WTC11 (cell line): ENCODE measurements at regions not wholly inside any gene's neighbourhood (a gene's known extent, or its start where the extent isn't known, plus 50 kb on each side); places are given as distances from the start of the nearest gene placed in this dataset.

Source experiments
- ATAC-seq: fragments of 200-7000 bp; cut with Tn5 transposase; 2 replicates; pipeline ENCODE4 v1.10.0; 2021; ENCODE audit warnings: mild to moderate bottlenecking, moderate library complexity
- CTCF ChIA-PET: fragments of 300-600 bp; sonication (Branson Sonifier 250); formaldehyde crosslinking; loops from one replicate; lab custom pipeline; 2021; ENCODE audit warnings: antibody characterized with exemption; lab: Charles Lee
- POLR2A ChIA-PET: fragments of 350-600 bp; sonication (Branson Sonifier 250); formaldehyde crosslinking; loops from one replicate; lab custom pipeline; 2021; ENCODE audit warnings: antibody characterized with exemption; lab: Charles Lee
- DNase-seq: peaks from one replicate; pipeline ENCODE4 v3.0.0; 2021; ENCODE audit warnings: low spot score
- H3K27ac Mint-ChIP-seq: 2 replicates; pipeline ENCODE4 v1.8.0; 2021; ENCODE audit warnings: mixed read lengths
- H3K27me3 Mint-ChIP-seq: 2 replicates; pipeline ENCODE4 v1.8.0; 2021; ENCODE audit warnings: low read depth, mild to moderate bottlenecking, moderate library complexity, mixed read lengths
- H3K36me3 Mint-ChIP-seq: 2 replicates; pipeline ENCODE4 v1.8.0; 2021; ENCODE audit warnings: mixed read lengths
- H3K4me1 Mint-ChIP-seq: 2 replicates; pipeline ENCODE4 v1.8.0; 2022; ENCODE audit warnings: mixed read lengths
- H3K4me3 Mint-ChIP-seq: 2 replicates; pipeline ENCODE4 v1.8.0; 2021; ENCODE audit warnings: mild to moderate bottlenecking, moderate library complexity, mixed read lengths
- H3K9me3 Mint-ChIP-seq: 2 replicates; pipeline ENCODE4 v1.8.0; 2021; ENCODE audit warnings: mixed read lengths
- CBFB ChIP-seq: sonication (generic); formaldehyde crosslinking; IDR thresholded peaks from 2 replicates; pipeline ENCODE4 v1.8.1; 2022; ENCODE audit warnings: mild to moderate bottlenecking, low read depth, missing genetic modification reagents
- ETV6 ChIP-seq: sonication (generic); formaldehyde crosslinking; IDR thresholded peaks from 2 replicates; pipeline ENCODE4 v1.8.1; 2022; ENCODE audit warnings: mild to moderate bottlenecking, missing genetic modification reagents
- JAZF1 ChIP-seq: fragments of 250-450 bp; sonication (Bioruptor Pico); IDR thresholded peaks from 2 replicates; pipeline ENCODE4 v1.9.0; 2021; ENCODE audit warnings: moderate library complexity, mild to moderate bottlenecking, inconsistent platforms
- NFE2L1 ChIP-seq: sonication (generic); formaldehyde crosslinking; IDR thresholded peaks from 2 replicates; pipeline ENCODE4 v1.8.1; 2023; ENCODE audit warnings: missing genetic modification reagents
- PRRX2 ChIP-seq: fragments of 250-450 bp; sonication (Bioruptor Pico); IDR thresholded peaks from 2 replicates; pipeline ENCODE4 v1.8.0; 2021; ENCODE audit warnings: mild to moderate bottlenecking
- ZNF219 ChIP-seq: sonication (generic); formaldehyde crosslinking; IDR thresholded peaks from 2 replicates; pipeline ENCODE4 v1.8.0; 2023; ENCODE audit warnings: missing genetic modification reagents, mild to moderate bottlenecking, borderline replicate concordance
- TF ChIP-seq, protein P1 (sequence below): sonication (generic); formaldehyde crosslinking; IDR thresholded peaks from 2 replicates; pipeline ENCODE4 v1.8.1; 2023; ENCODE audit warnings: mild to moderate bottlenecking, missing genetic modification reagents
- TF ChIP-seq, protein P2 (sequence below): sonication (generic); formaldehyde crosslinking; IDR thresholded peaks from 2 replicates; pipeline ENCODE4 v1.8.0; 2022; ENCODE audit warnings: mild to moderate bottlenecking, missing genetic modification reagents
- TF ChIP-seq, protein P3 (sequence below): sonication (generic); formaldehyde crosslinking; IDR thresholded peaks from 2 replicates; pipeline ENCODE4 v1.8.1; 2022; ENCODE audit warnings: mild to moderate bottlenecking, moderate library complexity, missing genetic modification reagents
- TF ChIP-seq, protein P4 (sequence below): sonication (generic); formaldehyde crosslinking; IDR thresholded peaks from 2 replicates; pipeline ENCODE4 v1.8.0; 2023; ENCODE audit warnings: missing genetic modification reagents, mild to moderate bottlenecking, borderline replicate concordance
- TF ChIP-seq, protein P5 (sequence below): sonication (generic); formaldehyde crosslinking; IDR thresholded peaks from 2 replicates; pipeline ENCODE4 v1.8.1; 2022; ENCODE audit warnings: low read depth, mild to moderate bottlenecking, moderate library complexity, missing genetic modification reagents, borderline replicate concordance
- TF ChIP-seq, protein P6 (sequence below): sonication (generic); formaldehyde crosslinking; IDR thresholded peaks from 2 replicates; pipeline ENCODE4 v1.8.1; 2022; ENCODE audit warnings: mild to moderate bottlenecking, missing genetic modification reagents, moderate library complexity, borderline replicate concordance
- TF ChIP-seq, protein P7 (sequence below): fragments of 250-450 bp; sonication (Bioruptor Pico); IDR thresholded peaks from 2 replicates; pipeline ENCODE4 v1.9.0; 2021; ENCODE audit warnings: mild to moderate bottlenecking, borderline replicate concordance
- TF ChIP-seq, protein P8 (sequence below): fragments of 250-450 bp; sonication (Bioruptor Pico); IDR thresholded peaks from 2 replicates; pipeline ENCODE4 v1.9.0; 2021; ENCODE audit warnings: mild to moderate bottlenecking

DNA sequence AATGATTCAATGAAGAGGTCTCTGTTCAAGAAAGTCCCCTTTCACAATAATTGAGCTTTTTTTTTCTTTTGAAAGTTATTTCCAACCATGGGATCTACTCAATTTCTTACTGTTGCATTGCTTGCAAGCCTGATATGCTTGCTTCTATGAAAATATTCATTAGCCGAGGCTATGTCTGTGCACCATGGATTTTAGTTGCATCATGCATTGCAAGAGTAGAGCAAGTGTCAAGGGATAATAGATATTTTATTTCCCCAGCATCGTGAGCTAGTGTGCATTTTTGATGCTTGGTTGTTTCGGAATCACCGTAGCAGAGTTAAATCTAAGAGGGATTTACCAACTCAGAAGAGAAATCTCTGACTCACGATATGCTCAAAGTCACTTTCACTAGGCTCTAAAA, 222.0 kb downstream of the SH2D4B start (continued):
- no peak for TF ChIP-seq JAZF1 (CRISPR knock-in tag)
- TF ChIP-seq CBFB (CRISPR knock-in tag), result no peak
- TF ChIP-seq, protein P1, sequence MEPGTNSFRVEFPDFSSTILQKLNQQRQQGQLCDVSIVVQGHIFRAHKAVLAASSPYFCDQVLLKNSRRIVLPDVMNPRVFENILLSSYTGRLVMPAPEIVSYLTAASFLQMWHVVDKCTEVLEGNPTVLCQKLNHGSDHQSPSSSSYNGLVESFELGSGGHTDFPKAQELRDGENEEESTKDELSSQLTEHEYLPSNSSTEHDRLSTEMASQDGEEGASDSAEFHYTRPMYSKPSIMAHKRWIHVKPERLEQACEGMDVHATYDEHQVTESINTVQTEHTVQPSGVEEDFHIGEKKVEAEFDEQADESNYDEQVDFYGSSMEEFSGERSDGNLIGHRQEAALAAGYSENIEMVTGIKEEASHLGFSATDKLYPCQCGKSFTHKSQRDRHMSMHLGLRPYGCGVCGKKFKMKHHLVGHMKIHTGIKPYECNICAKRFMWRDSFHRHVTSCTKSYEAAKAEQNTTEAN (CRISPR knock-in tag), result no peak
- TF ChIP-seq, protein P2, sequence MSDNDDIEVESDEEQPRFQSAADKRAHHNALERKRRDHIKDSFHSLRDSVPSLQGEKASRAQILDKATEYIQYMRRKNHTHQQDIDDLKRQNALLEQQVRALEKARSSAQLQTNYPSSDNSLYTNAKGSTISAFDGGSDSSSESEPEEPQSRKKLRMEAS (CRISPR knock-in tag), result no peak
- TF ChIP-seq, protein P3, sequence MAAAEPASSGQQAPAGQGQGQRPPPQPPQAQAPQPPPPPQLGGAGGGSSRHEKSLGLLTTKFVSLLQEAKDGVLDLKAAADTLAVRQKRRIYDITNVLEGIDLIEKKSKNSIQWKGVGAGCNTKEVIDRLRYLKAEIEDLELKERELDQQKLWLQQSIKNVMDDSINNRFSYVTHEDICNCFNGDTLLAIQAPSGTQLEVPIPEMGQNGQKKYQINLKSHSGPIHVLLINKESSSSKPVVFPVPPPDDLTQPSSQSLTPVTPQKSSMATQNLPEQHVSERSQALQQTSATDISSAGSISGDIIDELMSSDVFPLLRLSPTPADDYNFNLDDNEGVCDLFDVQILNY (CRISPR knock-in tag), result no peak
- TF ChIP-seq, protein P4, sequence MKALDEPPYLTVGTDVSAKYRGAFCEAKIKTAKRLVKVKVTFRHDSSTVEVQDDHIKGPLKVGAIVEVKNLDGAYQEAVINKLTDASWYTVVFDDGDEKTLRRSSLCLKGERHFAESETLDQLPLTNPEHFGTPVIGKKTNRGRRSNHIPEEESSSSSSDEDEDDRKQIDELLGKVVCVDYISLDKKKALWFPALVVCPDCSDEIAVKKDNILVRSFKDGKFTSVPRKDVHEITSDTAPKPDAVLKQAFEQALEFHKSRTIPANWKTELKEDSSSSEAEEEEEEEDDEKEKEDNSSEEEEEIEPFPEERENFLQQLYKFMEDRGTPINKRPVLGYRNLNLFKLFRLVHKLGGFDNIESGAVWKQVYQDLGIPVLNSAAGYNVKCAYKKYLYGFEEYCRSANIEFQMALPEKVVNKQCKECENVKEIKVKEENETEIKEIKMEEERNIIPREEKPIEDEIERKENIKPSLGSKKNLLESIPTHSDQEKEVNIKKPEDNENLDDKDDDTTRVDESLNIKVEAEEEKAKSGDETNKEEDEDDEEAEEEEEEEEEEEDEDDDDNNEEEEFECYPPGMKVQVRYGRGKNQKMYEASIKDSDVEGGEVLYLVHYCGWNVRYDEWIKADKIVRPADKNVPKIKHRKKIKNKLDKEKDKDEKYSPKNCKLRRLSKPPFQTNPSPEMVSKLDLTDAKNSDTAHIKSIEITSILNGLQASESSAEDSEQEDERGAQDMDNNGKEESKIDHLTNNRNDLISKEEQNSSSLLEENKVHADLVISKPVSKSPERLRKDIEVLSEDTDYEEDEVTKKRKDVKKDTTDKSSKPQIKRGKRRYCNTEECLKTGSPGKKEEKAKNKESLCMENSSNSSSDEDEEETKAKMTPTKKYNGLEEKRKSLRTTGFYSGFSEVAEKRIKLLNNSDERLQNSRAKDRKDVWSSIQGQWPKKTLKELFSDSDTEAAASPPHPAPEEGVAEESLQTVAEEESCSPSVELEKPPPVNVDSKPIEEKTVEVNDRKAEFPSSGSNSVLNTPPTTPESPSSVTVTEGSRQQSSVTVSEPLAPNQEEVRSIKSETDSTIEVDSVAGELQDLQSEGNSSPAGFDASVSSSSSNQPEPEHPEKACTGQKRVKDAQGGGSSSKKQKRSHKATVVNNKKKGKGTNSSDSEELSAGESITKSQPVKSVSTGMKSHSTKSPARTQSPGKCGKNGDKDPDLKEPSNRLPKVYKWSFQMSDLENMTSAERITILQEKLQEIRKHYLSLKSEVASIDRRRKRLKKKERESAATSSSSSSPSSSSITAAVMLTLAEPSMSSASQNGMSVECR (CRISPR knock-in tag), result no peak
- TF ChIP-seq, protein P5, sequence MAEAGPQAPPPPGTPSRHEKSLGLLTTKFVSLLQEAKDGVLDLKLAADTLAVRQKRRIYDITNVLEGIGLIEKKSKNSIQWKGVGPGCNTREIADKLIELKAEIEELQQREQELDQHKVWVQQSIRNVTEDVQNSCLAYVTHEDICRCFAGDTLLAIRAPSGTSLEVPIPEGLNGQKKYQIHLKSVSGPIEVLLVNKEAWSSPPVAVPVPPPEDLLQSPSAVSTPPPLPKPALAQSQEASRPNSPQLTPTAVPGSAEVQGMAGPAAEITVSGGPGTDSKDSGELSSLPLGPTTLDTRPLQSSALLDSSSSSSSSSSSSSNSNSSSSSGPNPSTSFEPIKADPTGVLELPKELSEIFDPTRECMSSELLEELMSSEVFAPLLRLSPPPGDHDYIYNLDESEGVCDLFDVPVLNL (CRISPR knock-in tag), result no peak

DNA sequence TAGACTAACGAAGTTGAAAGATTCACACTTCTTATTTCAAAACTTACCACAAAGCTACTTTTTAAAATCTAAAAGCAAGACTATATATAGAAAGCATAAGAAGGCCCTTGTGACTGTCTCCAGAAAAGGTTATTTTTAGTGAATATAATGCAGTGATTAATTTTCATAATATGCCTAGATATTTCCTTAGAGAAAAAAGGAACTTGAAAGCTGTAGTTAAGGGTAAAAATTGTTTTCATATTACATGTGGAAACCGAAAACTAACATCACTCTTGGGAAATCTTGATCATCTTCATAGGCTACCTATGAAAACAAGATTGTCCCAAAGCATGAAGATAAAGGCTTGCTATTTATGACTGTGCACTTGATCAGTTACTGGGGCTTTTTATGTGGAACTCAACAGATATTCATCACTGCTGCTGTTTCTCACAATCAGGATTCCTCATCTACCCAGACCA, 223.2 kb downstream of the SH2D4B start:
- no peak overlapping the region for H3K27ac Mint-ChIP-seq
- ChIA-PET CTCF (no interaction called here), POLR2A (no interaction called here)
- H3K4me3 Mint-ChIP-seq, result no peak overlapping the region
- H3K9me3 Mint-ChIP-seq, result peaks cover 4% of the 10 kb centered on the region
- DNase-seq, result no peak
- no peaks in the 10 kb centered on the region for H3K4me1 Mint-ChIP-seq
- H3K36me3 Mint-ChIP-seq, result no peaks in the 10 kb centered on the region
- no peaks in the 10 kb centered on the region for H3K27me3 Mint-ChIP-seq
- ATAC-seq, result no peak
- TF ChIP-seq PRRX2 (CRISPR knock-in tag) (no peak), ETV6 (CRISPR knock-in tag) (no peak), NFE2L1 (CRISPR knock-in tag) (no peak), ZNF219 (CRISPR knock-in tag) (no peak)
- TF ChIP-seq, protein P6, sequence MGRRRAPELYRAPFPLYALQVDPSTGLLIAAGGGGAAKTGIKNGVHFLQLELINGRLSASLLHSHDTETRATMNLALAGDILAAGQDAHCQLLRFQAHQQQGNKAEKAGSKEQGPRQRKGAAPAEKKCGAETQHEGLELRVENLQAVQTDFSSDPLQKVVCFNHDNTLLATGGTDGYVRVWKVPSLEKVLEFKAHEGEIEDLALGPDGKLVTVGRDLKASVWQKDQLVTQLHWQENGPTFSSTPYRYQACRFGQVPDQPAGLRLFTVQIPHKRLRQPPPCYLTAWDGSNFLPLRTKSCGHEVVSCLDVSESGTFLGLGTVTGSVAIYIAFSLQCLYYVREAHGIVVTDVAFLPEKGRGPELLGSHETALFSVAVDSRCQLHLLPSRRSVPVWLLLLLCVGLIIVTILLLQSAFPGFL, result no peak
- TF ChIP-seq, protein P7, sequence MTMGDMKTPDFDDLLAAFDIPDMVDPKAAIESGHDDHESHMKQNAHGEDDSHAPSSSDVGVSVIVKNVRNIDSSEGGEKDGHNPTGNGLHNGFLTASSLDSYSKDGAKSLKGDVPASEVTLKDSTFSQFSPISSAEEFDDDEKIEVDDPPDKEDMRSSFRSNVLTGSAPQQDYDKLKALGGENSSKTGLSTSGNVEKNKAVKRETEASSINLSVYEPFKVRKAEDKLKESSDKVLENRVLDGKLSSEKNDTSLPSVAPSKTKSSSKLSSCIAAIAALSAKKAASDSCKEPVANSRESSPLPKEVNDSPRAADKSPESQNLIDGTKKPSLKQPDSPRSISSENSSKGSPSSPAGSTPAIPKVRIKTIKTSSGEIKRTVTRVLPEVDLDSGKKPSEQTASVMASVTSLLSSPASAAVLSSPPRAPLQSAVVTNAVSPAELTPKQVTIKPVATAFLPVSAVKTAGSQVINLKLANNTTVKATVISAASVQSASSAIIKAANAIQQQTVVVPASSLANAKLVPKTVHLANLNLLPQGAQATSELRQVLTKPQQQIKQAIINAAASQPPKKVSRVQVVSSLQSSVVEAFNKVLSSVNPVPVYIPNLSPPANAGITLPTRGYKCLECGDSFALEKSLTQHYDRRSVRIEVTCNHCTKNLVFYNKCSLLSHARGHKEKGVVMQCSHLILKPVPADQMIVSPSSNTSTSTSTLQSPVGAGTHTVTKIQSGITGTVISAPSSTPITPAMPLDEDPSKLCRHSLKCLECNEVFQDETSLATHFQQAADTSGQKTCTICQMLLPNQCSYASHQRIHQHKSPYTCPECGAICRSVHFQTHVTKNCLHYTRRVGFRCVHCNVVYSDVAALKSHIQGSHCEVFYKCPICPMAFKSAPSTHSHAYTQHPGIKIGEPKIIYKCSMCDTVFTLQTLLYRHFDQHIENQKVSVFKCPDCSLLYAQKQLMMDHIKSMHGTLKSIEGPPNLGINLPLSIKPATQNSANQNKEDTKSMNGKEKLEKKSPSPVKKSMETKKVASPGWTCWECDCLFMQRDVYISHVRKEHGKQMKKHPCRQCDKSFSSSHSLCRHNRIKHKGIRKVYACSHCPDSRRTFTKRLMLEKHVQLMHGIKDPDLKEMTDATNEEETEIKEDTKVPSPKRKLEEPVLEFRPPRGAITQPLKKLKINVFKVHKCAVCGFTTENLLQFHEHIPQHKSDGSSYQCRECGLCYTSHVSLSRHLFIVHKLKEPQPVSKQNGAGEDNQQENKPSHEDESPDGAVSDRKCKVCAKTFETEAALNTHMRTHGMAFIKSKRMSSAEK, result no peak
- TF ChIP-seq, protein P8, sequence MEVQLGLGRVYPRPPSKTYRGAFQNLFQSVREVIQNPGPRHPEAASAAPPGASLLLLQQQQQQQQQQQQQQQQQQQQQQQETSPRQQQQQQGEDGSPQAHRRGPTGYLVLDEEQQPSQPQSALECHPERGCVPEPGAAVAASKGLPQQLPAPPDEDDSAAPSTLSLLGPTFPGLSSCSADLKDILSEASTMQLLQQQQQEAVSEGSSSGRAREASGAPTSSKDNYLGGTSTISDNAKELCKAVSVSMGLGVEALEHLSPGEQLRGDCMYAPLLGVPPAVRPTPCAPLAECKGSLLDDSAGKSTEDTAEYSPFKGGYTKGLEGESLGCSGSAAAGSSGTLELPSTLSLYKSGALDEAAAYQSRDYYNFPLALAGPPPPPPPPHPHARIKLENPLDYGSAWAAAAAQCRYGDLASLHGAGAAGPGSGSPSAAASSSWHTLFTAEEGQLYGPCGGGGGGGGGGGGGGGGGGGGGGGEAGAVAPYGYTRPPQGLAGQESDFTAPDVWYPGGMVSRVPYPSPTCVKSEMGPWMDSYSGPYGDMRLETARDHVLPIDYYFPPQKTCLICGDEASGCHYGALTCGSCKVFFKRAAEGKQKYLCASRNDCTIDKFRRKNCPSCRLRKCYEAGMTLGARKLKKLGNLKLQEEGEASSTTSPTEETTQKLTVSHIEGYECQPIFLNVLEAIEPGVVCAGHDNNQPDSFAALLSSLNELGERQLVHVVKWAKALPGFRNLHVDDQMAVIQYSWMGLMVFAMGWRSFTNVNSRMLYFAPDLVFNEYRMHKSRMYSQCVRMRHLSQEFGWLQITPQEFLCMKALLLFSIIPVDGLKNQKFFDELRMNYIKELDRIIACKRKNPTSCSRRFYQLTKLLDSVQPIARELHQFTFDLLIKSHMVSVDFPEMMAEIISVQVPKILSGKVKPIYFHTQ (CRISPR knock-in tag), result no peak
- TF ChIP-seq, protein P5 (CRISPR knock-in tag), result no peak
